Fibroblast of skin of abdomen (primary cell): ENCODE measurements at regions not wholly inside any gene's neighbourhood (a gene's known extent, or its start where the extent isn't known, plus 50 kb on each side); places are given as distances from the start of the nearest gene placed in this dataset.

Source experiments
- DNase-seq: peaks from one replicate; pipeline ENCODE4 v3.0.0-alpha.2; 2013

- DNase-seq: peak; percentile 76
These were observed 243.7 kb upstream of the PHYHIPL start for GRCh38 chr10:58932577-58933314.

GRCh38 chr10:58936364-58936763 lies 240.1 kb upstream of the PHYHIPL start:
- DNase-seq: no peak

GRCh38 chr10:58937423-58937822 lies 239.0 kb upstream of the PHYHIPL start:
- no peak for DNase-seq

GRCh38 chr10:58942724-58943123 lies 233.7 kb upstream of the PHYHIPL start:
- DNase-seq: no peak

- DNase-seq: peak; percentile 56
These were observed 233.1 kb upstream of the PHYHIPL start for GRCh38 chr10:58943256-58943890.

GRCh38 chr10:58943960-58944359 lies 232.5 kb upstream of the PHYHIPL start:
- DNase-seq: no peak

GRCh38 chr10:58948303-58948702 lies 228.1 kb upstream of the PHYHIPL start:
- no peak for DNase-seq

GRCh38 chr10:58950618-58951017 lies 225.8 kb upstream of the PHYHIPL start:
- peak; percentile 40 for DNase-seq

- no peak for DNase-seq
These were observed 225.4 kb upstream of the PHYHIPL start for GRCh38 chr10:58951087-58951486.

GRCh38 chr10:58951746-58952145 lies 224.7 kb upstream of the PHYHIPL start:
- DNase-seq: peak; percentile 70

GRCh38 chr10:58952162-58952601 lies 224.3 kb upstream of the PHYHIPL start:
- peak; percentile 35 for DNase-seq

GRCh38 chr10:58952747-58953466 lies 223.5 kb upstream of the PHYHIPL start:
- peak; percentile 54 for DNase-seq

GRCh38 chr10:58954178-58954577 lies 222.3 kb upstream of the PHYHIPL start:
- DNase-seq: no peak

GRCh38 chr10:58955615-58956014 lies 220.8 kb upstream of the PHYHIPL start:
- DNase-seq: no peak

GRCh38 chr10:58956926-58957325 lies 219.5 kb upstream of the PHYHIPL start:
- DNase-seq: peak; percentile 80

GRCh38 chr10:58957517-58957916 lies 218.9 kb upstream of the PHYHIPL start:
- DNase-seq: no peak

- no peak for DNase-seq
These were observed 213.3 kb upstream of the PHYHIPL start for GRCh38 chr10:58963101-58963534.

GRCh38 chr10:58963723-58964124 lies 212.7 kb upstream of the PHYHIPL start:
- DNase-seq: no peak

GRCh38 chr10:58965855-58966254 lies 210.6 kb upstream of the PHYHIPL start:
- no peak for DNase-seq

- DNase-seq: peak; percentile 7
These were observed 208.7 kb upstream of the PHYHIPL start for GRCh38 chr10:58967551-58968388.

GRCh38 chr10:58968389-58968755 lies 208.1 kb upstream of the PHYHIPL start:
- no peak for DNase-seq

GRCh38 chr10:58969576-58969975 lies 206.9 kb upstream of the PHYHIPL start:
- peak; percentile 41 for DNase-seq
